ENCODE measurements at regions not wholly inside any gene's neighbourhood (a gene's known extent, or its start where the extent isn't known, plus 50 kb on each side); places are given as distances from the start of the nearest gene placed in this dataset.

- TF ChIP-seq POLR2A (IDR thresholded peaks at IDR 0.05) = no peak
- TF ChIP-seq CTCF (IDR thresholded peaks at IDR 0.05) = no peak
- no peak for TF ChIP-seq POLR2AphosphoS5 (IDR thresholded peaks at IDR 0.05)
Measured at GRCh38 chr1:90799326-90799725, 82.2 kb upstream of the BARHL2 start.
